ENCODE measurements at regions not wholly inside any gene's neighbourhood (a gene's known extent, or its start where the extent isn't known, plus 50 kb on each side); places are given as distances from the start of the nearest gene placed in this dataset.

GRCh38 chr17:54172096-54172984, 349.6 kb downstream of the KIF2B start:
- TF ChIP-seq CTCF (IDR thresholded peaks at IDR 0.05 in 8 of 11, conservative IDR thresholded peaks at IDR 0.05 in 3 of 11) (peak in 1 of 11 experiments; percentile 14), POLR2A (IDR thresholded peaks at IDR 0.05) (no peak)
